ENCODE measurements at regions not wholly inside any gene's neighbourhood (a gene's known extent, or its start where the extent isn't known, plus 50 kb on each side); places are given as distances from the start of the nearest gene placed in this dataset.

GRCh38 chr13:50107205-50107604 is 92.0 kb downstream of the KCNRG start:
- H3K56ac ChIP-seq (ENCODE audit: insufficient read length, low read depth, low read length) = no peak overlapping the region
- no peaks in the 10 kb centered on the region for H3K79me2 ChIP-seq (ENCODE audit: insufficient read depth, low read length)
- no peak overlapping the region for H2BK120ac ChIP-seq (ENCODE audit: low read depth, low read length, poor library complexity, severe bottlenecking)
- no peaks in the 10 kb centered on the region for H3K79me1 ChIP-seq (ENCODE audit: insufficient read depth, low read depth, low read length, poor library complexity, severe bottlenecking)
- DNase-seq = no peak
- no peak overlapping the region for H3K9ac ChIP-seq (ENCODE audit: extremely low read depth, insufficient read length, low read length)
- no peak overlapping the region for H3K4ac ChIP-seq (ENCODE audit: low read depth, low read length)
- H2BK5ac ChIP-seq (ENCODE audit: insufficient read length, low read length) = no peak overlapping the region
- H2BK20ac ChIP-seq (ENCODE audit: low read depth, low read length, poor library complexity, severe bottlenecking) = no peak overlapping the region
- H3K27ac ChIP-seq (ENCODE audit: insufficient read length, low read depth, low read length) = no peak overlapping the region
- no peak overlapping the region for H3T11ph ChIP-seq (ENCODE audit: low read length)
- Mint-ChIP-seq H3K9me3 (no peaks in the 10 kb centered on the region), H3K27ac (no peak overlapping the region), H3K27me3 (ENCODE audit: low read depth) (no peaks in the 10 kb centered on the region; the same call in 1 of the 2 replicates), H3K36me3 (ENCODE audit: insufficient read depth in 1 of 3, low read depth in 3 of 3) (no peaks in the 10 kb centered on the region; a peak in 1 of 7 replicates), H3K4me3 (no peak overlapping the region), H3K4me1 (peaks cover 21 to 28% of the 10 kb centered on the region in 2 experiments)
- H3K4me1 ChIP-seq (ENCODE audit: insufficient read depth, low read length) = peaks cover 11% of the 10 kb centered on the region; the same call in 1 of the 2 replicates
- no CpG with 5 or more reads among the region's 1 CpG for WGBS (ENCODE audit: extremely low coverage, insufficient read length, low lambda C conversion rate)
- no peak overlapping the region for H4K91ac ChIP-seq (ENCODE audit: insufficient read length, low read depth, low read length)
- H3K18ac ChIP-seq (ENCODE audit: insufficient read length, low read depth, low read length) = no peak overlapping the region
- H4K8ac ChIP-seq (replicated peaks; ENCODE audit: insufficient read length, low read depth, low read length) = no peak overlapping the region
- no peak overlapping the region for H2BK12ac ChIP-seq (ENCODE audit: insufficient read length, low read depth, low read length)
- no peak overlapping the region for H4K5ac ChIP-seq (ENCODE audit: insufficient read length, low read depth, low read length)
- H2AK5ac ChIP-seq (ENCODE audit: insufficient read length, low read length) = no peak overlapping the region
- H4K20me1 ChIP-seq (ENCODE audit: control insufficient read depth, insufficient read depth, insufficient read length) = no peaks in the 10 kb centered on the region
- TF ChIP-seq, protein P1, sequence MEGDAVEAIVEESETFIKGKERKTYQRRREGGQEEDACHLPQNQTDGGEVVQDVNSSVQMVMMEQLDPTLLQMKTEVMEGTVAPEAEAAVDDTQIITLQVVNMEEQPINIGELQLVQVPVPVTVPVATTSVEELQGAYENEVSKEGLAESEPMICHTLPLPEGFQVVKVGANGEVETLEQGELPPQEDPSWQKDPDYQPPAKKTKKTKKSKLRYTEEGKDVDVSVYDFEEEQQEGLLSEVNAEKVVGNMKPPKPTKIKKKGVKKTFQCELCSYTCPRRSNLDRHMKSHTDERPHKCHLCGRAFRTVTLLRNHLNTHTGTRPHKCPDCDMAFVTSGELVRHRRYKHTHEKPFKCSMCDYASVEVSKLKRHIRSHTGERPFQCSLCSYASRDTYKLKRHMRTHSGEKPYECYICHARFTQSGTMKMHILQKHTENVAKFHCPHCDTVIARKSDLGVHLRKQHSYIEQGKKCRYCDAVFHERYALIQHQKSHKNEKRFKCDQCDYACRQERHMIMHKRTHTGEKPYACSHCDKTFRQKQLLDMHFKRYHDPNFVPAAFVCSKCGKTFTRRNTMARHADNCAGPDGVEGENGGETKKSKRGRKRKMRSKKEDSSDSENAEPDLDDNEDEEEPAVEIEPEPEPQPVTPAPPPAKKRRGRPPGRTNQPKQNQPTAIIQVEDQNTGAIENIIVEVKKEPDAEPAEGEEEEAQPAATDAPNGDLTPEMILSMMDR (conservative IDR thresholded peaks at IDR 0.05) = no peak
- no peak overlapping the region for H3K23ac ChIP-seq (ENCODE audit: insufficient read length, low read depth, low read length)
- H3K4me2 ChIP-seq (ENCODE audit: insufficient read depth, insufficient read length, low read length) = no peak overlapping the region
- no peak overlapping the region for H2BK15ac ChIP-seq (ENCODE audit: low read depth, low read length)
- no peaks in the 10 kb centered on the region for H3K27me3 ChIP-seq (ENCODE audit: insufficient read depth, low read length)
- H3K23me2 ChIP-seq (ENCODE audit: insufficient read length, low read depth, low read length, poor library complexity, severe bottlenecking) = no peaks in the 10 kb centered on the region
- no peak overlapping the region for H2AFZ ChIP-seq (ENCODE audit: low read length)
- no peak overlapping the region for H3K14ac ChIP-seq (ENCODE audit: insufficient read depth, low read length)
- H3K9me3 ChIP-seq (ENCODE audit: control insufficient read depth, low read depth, low read length) = no peaks in the 10 kb centered on the region

Data from H9 (cell line).